GM12872 (cell line): ENCODE measurements at regions not wholly inside any gene's neighbourhood (a gene's known extent, or its start where the extent isn't known, plus 50 kb on each side); places are given as distances from the start of the nearest gene placed in this dataset.

Source experiments
- CTCF ChIP-seq: IDR thresholded peaks from 3 replicates; pipeline ENCODE4 v1.5.1; 2011; ENCODE audit warnings: low read depth, mild to moderate bottlenecking, low read length, moderate library complexity; ENCODE audit not compliant: insufficient read depth

- no peak for TF ChIP-seq CTCF
These were observed 306.0 kb upstream of the HS3ST5 start for GRCh38 chr6:114648847-114649246.

GRCh38 chr6:114638341-114638740, 295.5 kb upstream of the HS3ST5 start:
- no peak for TF ChIP-seq CTCF

GRCh38 chr6:114634016-114634415, 291.2 kb upstream of the HS3ST5 start:
- TF ChIP-seq CTCF = no peak

- TF ChIP-seq CTCF = no peak
These were observed 276.9 kb upstream of the HS3ST5 start for GRCh38 chr6:114619621-114620200.

GRCh38 chr6:114611696-114612095, 268.9 kb upstream of the HS3ST5 start:
- no peak for TF ChIP-seq CTCF

- TF ChIP-seq CTCF = no peak
These were observed 265.3 kb upstream of the HS3ST5 start for GRCh38 chr6:114608091-114608490.

- no peak for TF ChIP-seq CTCF
These were observed 262.8 kb upstream of the HS3ST5 start for GRCh38 chr6:114605656-114606055.
